ENCODE measurements at regions not wholly inside any gene's neighbourhood (a gene's known extent, or its start where the extent isn't known, plus 50 kb on each side); places are given as distances from the start of the nearest gene placed in this dataset.

- dilution Hi-C loops (cut with MboI; ENCODE audit: extremely low pct_ligation_motif_present, low sequenced_read_pairs) (no loop called here), intact Hi-C loops (cut with micrococcal nuclease) (no loop called here)
- H3K4me2 ChIP-seq (ENCODE audit: insufficient read depth, low read length), result no peak overlapping the region
- CTCF ChIA-PET, result no interaction called here
- H3K36me3 ChIP-seq (ENCODE audit: control insufficient read depth in 2 of 2, extremely low read depth in 1 of 2, insufficient read depth in 2 of 2, low read length in 2 of 2), result no peaks in the 10 kb centered on the region
- POLR2A ChIA-PET, result no interaction called here
- no peak overlapping the region for H3K9ac ChIP-seq (replicated peaks; ENCODE audit: extremely low read depth, insufficient read depth, low read length)
- H3K4me3 ChIP-seq (replicated peaks in 1 of 3; ENCODE audit: insufficient read depth in 1 of 3, low read depth in 1 of 3, low read length in 3 of 3), result no peak overlapping the region
- DNase-seq (ENCODE audit: low read depth, low spot score) (no peak), FAIRE-seq (no peak)
- H3K4me1 ChIP-seq (ENCODE audit: control insufficient read depth, extremely low read depth, insufficient read depth, low read length), result no peaks in the 10 kb centered on the region
- H3K79me2 ChIP-seq (ENCODE audit: control insufficient read depth, insufficient read depth, low read length), result no peaks in the 10 kb centered on the region
- H2AFZ ChIP-seq (ENCODE audit: low read depth, low read length), result no peak overlapping the region
- H3K27ac ChIP-seq (ENCODE audit: insufficient read depth, low read depth, low read length), result no peak overlapping the region
- H4K20me1 ChIP-seq (replicated peaks; ENCODE audit: control insufficient read depth, extremely low read depth, insufficient read depth, low read length), result no peaks in the 10 kb centered on the region
- H3K9me1 ChIP-seq (replicated peaks; ENCODE audit: control insufficient read depth, extremely low read depth, insufficient read depth, low read length), result no peaks in the 10 kb centered on the region
- BruUV-seq (replicated peaks), result no TSS peak
- H3K27me3 ChIP-seq (ENCODE audit: control insufficient read depth in 2 of 2, insufficient read depth in 2 of 2, low read length in 2 of 2), result no peaks in the 10 kb centered on the region
- H3K9me3 ChIP-seq (replicated peaks; ENCODE audit: control insufficient read depth, insufficient read depth, low read length), result no peaks in the 10 kb centered on the region
- TF ChIP-seq POLR2AphosphoS5 (IDR thresholded peaks at IDR 0.05; ENCODE audit: insufficient read depth, low read depth, low read length), result no peak
- no peak for TF ChIP-seq POLR2A (IDR thresholded peaks at IDR 0.05; ENCODE audit: low read depth, low read length)
- no peak for TF ChIP-seq MAX (IDR thresholded peaks at IDR 0.05; ENCODE audit: insufficient read depth, insufficient read length)
- no peak for TF ChIP-seq GATA2 (IDR thresholded peaks at IDR 0.05; ENCODE audit: insufficient read depth, insufficient read length, low read depth, low read length)
- no peak for TF ChIP-seq FOS (IDR thresholded peaks at IDR 0.05; ENCODE audit: borderline replicate concordance, insufficient read depth, low read length)
- no peak for TF ChIP-seq MYC (IDR thresholded peaks at IDR 0.05; ENCODE audit: low read depth, low read length)
- no peak for TF ChIP-seq CTCF (IDR thresholded peaks at IDR 0.05; ENCODE audit: extremely low read depth in 1 of 2, insufficient read depth in 1 of 2, low read depth in 1 of 2, low read length in 2 of 2)
- no peak for TF ChIP-seq EZH2 (IDR thresholded peaks at IDR 0.05; ENCODE audit: borderline replicate concordance, low read depth, low read length, severe bottlenecking)
- no peak for TF ChIP-seq JUN (IDR thresholded peaks at IDR 0.05; ENCODE audit: borderline replicate concordance, insufficient read depth, insufficient read length, low read depth)
These were observed 119.3 kb downstream of the ASB9 start for GRCh38 chrX:15150586-15150985.
